KG1 (cell line): ENCODE measurements at regions not wholly inside any gene's neighbourhood (a gene's known extent, or its start where the extent isn't known, plus 50 kb on each side); places are given as distances from the start of the nearest gene placed in this dataset.
"Not testable (repeated sequence)": the region's sequence is repeated elsewhere in the genome, so short reads cannot be mapped to it uniquely, and the experiment has no call there.

ENCODE experiments used
- DNase-seq: peaks from one replicate; lab custom pipeline; 2025; lab: John Stamatoyannopoulos, UW

GRCh38 chr7:9919-10318 is 182.5 kb upstream of the FAM20C start:
- DNase-seq = not testable (repeated sequence)

- DNase-seq = not testable (repeated sequence)
Observed at GRCh38 chr7:32565-33280, 159.6 kb upstream of the FAM20C start.

GRCh38 chr7:35121-35541 is 157.2 kb upstream of the FAM20C start:
- DNase-seq = not testable (repeated sequence)

GRCh38 chr7:36539-36938 is 155.8 kb upstream of the FAM20C start:
- not testable (repeated sequence) for DNase-seq

GRCh38 chr7:37656-38055 is 154.7 kb upstream of the FAM20C start:
- DNase-seq = not testable (repeated sequence)

- DNase-seq = not testable (repeated sequence)
Observed at GRCh38 chr7:38444-38843, 153.9 kb upstream of the FAM20C start.

GRCh38 chr7:39984-40740 is 152.2 kb upstream of the FAM20C start:
- DNase-seq = not testable (repeated sequence)

GRCh38 chr7:40799-41750 is 151.3 kb upstream of the FAM20C start:
- no peak for DNase-seq

- DNase-seq = no peak
Observed at GRCh38 chr7:41917-42565, 150.3 kb upstream of the FAM20C start.

- no peak for DNase-seq
Observed at GRCh38 chr7:43791-44540, 148.4 kb upstream of the FAM20C start.

GRCh38 chr7:44541-44896 is 147.9 kb upstream of the FAM20C start:
- no peak for DNase-seq

GRCh38 chr7:45106-46090 is 147.0 kb upstream of the FAM20C start:
- DNase-seq = no peak

GRCh38 chr7:46123-46829 is 146.1 kb upstream of the FAM20C start:
- no peak for DNase-seq

GRCh38 chr7:46830-47140 is 145.6 kb upstream of the FAM20C start:
- DNase-seq = no peak

GRCh38 chr7:51456-52068 is 140.8 kb upstream of the FAM20C start:
- DNase-seq = no peak

- DNase-seq = no peak
Observed at GRCh38 chr7:52100-52499, 140.3 kb upstream of the FAM20C start.

GRCh38 chr7:53531-53930 is 138.8 kb upstream of the FAM20C start:
- DNase-seq = no peak

GRCh38 chr7:54615-55014 is 137.8 kb upstream of the FAM20C start:
- DNase-seq = no peak

GRCh38 chr7:55690-56248 is 136.6 kb upstream of the FAM20C start:
- no peak for DNase-seq
